AG04449 (cell line): ENCODE measurements at regions not wholly inside any gene's neighbourhood (a gene's known extent, or its start where the extent isn't known, plus 50 kb on each side); places are given as distances from the start of the nearest gene placed in this dataset.

ENCODE experiments used
- CTCF ChIA-PET: fragments of 350-600 bp; formaldehyde crosslinking; extraction: SDS; loops from one replicate; lab custom pipeline; 2021; ENCODE audit warnings: antibody characterized with exemption; lab: Yijun Ruan, JAX
- POLR2A ChIA-PET: fragments of 400-600, 350-600 bp; formaldehyde crosslinking; extraction: SDS; loops from one replicate; lab custom pipeline; 2020; ENCODE audit warnings: antibody characterized with exemption, inconsistent platforms; lab: Yijun Ruan, JAX
- DNase-seq: peaks from one replicate; pipeline ENCODE4 v3.0.0-alpha.2; 2010; ENCODE audit warnings: low read depth, low spot score
- H3K4me3 ChIP-seq: 2 replicates; pipeline ENCODE4 v1.5.1; 2011; ENCODE audit warnings: low read depth, mild to moderate bottlenecking, control low read depth, low read length
- TF ChIP-seq, protein P1 (sequence below): IDR thresholded peaks from one replicate; pipeline ENCODE4 v1.5.1; 2011; ENCODE audit warnings: mild to moderate bottlenecking, moderate library complexity, low read length, control low read depth, inconsistent platforms; ENCODE audit not compliant: insufficient read depth; ENCODE audit errors: missing control alignments

GRCh38 chr4:67087897-67088296, 457.4 kb downstream of the CENPC start:
- DNase-seq, result no peak
- POLR2A ChIA-PET, result no interaction called here
- H3K4me3 ChIP-seq, result no peak overlapping the region
- CTCF ChIA-PET, result no interaction called here
- TF ChIP-seq, protein P1, sequence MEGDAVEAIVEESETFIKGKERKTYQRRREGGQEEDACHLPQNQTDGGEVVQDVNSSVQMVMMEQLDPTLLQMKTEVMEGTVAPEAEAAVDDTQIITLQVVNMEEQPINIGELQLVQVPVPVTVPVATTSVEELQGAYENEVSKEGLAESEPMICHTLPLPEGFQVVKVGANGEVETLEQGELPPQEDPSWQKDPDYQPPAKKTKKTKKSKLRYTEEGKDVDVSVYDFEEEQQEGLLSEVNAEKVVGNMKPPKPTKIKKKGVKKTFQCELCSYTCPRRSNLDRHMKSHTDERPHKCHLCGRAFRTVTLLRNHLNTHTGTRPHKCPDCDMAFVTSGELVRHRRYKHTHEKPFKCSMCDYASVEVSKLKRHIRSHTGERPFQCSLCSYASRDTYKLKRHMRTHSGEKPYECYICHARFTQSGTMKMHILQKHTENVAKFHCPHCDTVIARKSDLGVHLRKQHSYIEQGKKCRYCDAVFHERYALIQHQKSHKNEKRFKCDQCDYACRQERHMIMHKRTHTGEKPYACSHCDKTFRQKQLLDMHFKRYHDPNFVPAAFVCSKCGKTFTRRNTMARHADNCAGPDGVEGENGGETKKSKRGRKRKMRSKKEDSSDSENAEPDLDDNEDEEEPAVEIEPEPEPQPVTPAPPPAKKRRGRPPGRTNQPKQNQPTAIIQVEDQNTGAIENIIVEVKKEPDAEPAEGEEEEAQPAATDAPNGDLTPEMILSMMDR, result no peak

GRCh38 chr4:67084783-67085182, 460.5 kb downstream of the CENPC start:
- H3K4me3 ChIP-seq, result no peak overlapping the region
- ChIA-PET POLR2A (no interaction called here), CTCF (no interaction called here)
- TF ChIP-seq, protein P1, result no peak
- DNase-seq, result no peak

DNA sequence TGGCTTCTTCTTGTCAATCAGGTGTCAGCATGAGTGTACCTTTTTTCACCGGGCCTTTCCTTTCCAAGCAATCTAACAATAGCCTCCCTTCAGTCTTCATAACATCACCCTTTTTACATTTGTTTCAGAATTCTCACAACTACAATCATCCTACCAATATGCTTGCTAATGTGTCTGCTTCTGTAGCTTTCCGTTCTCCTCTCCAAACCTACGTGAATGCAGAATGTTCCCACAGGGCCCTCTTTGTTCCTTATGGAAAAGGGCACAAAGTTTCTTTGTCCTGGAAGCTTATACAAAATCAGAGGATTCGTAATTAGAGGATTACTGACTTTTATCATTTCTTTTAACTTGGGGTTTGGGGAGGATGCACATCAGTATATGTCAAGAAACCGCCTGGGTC, 461.8 kb downstream of the CENPC start:
- ChIA-PET POLR2A (no interaction called here), CTCF (no interaction called here)
- no peak for DNase-seq
- H3K4me3 ChIP-seq, result no peak overlapping the region
- TF ChIP-seq, protein P1, result no peak

- H3K4me3 ChIP-seq, result no peak overlapping the region
- TF ChIP-seq, protein P1, result no peak
- no peak for DNase-seq
- POLR2A ChIA-PET, result no interaction called here
- CTCF ChIA-PET, result no interaction called here
These were observed 462.6 kb downstream of the CENPC start for GRCh38 chr4:67082746-67083145.

DNA sequence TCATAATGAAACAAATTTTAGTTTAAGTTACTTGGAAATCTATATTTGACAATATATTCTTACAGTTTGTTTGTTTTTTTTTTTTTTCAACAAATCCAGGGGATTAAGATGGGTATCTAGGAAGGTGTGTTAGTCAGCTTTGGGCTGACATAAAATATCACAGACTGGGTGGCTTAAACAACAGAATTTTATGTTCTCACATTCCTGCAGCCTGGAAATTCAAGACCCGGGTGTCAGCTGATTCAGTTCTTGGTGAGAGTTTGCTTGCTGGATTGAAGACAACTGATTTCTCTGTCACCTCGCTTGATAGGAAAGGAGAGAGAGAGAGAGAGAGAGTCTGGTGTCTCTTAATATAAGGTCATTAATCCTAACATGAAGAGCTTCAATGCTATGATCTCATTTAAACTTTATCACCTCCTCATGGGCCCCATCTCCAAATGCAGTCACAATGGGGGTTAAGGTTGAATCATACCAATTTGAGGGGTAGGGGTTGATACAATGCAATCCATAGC, 465.2 kb downstream of the CENPC start:
- TF ChIP-seq, protein P1, result no peak
- no peak for DNase-seq
- H3K4me3 ChIP-seq, result no peak overlapping the region
- CTCF ChIA-PET, result no interaction called here
- POLR2A ChIA-PET, result no interaction called here

DNA sequence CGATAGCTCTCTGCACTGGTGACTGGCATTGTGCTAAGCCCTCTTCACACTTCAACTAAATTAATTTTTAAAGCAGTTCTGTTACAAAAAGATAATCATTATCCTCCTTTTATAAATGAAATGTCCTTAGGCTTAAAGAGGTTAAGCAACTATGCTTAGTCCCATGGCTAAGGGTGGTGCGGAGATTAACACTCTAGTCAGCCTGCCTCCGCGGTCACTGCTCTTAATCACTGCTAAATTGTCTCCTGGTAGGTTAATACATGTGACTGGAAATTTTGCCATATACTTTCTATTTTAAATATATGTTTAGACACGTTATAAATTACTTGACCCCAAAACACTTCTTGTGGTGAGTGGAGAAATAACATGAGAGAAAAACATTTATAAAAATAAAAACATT, 473.7 kb downstream of the CENPC start:
- POLR2A ChIA-PET, result no interaction called here
- CTCF ChIA-PET, result no interaction called here
- H3K4me3 ChIP-seq, result no peak overlapping the region
- TF ChIP-seq, protein P1, result no peak
- no peak for DNase-seq
